GM19328 (cell line): ENCODE measurements at regions not wholly inside any gene's neighbourhood (a gene's known extent, or its start where the extent isn't known, plus 50 kb on each side); places are given as distances from the start of the nearest gene placed in this dataset.
"Not testable (repeated sequence)": the region's sequence is repeated elsewhere in the genome, so short reads cannot be mapped to it uniquely, and the experiment has no call there.

Experiments used
- ATAC-seq: cut with Tn5 transposase; IDR thresholded peaks from one replicate; pipeline ENCODE4 v1.9.1; 2021; ENCODE audit warnings: mild to moderate bottlenecking, moderate library complexity; ENCODE audit not compliant: unreplicated experiment

GRCh38 chr20:53678315-53678989 lies 84.8 kb upstream of the ZNF217 start:
- no peak for ATAC-seq

GRCh38 chr20:53677447-53678314 lies 84.0 kb upstream of the ZNF217 start:
- ATAC-seq: no peak

- ATAC-seq: no peak
Observed at GRCh38 chr20:53676987-53677386, 83.3 kb upstream of the ZNF217 start.

- no peak for ATAC-seq
Observed at GRCh38 chr20:53676519-53676822, 82.8 kb upstream of the ZNF217 start.

GRCh38 chr20:53672484-53673129 lies 79.0 kb upstream of the ZNF217 start:
- ATAC-seq: no peak

- no peak for ATAC-seq
Observed at GRCh38 chr20:53671370-53671769, 77.7 kb upstream of the ZNF217 start.

- not testable (repeated sequence) for ATAC-seq
Observed at GRCh38 chr20:53669517-53670313, 76.1 kb upstream of the ZNF217 start.

- no peak for ATAC-seq
Observed at GRCh38 chr20:53668992-53669391, 75.4 kb upstream of the ZNF217 start.

GRCh38 chr20:53666144-53666543 lies 72.5 kb upstream of the ZNF217 start:
- no peak for ATAC-seq

GRCh38 chr20:53664121-53664520 lies 70.5 kb upstream of the ZNF217 start:
- ATAC-seq: no peak

- not testable (repeated sequence) for ATAC-seq
Observed at GRCh38 chr20:53663521-53663920, 69.9 kb upstream of the ZNF217 start.

GRCh38 chr20:53662595-53662994 lies 69.0 kb upstream of the ZNF217 start:
- no peak for ATAC-seq

GRCh38 chr20:53660947-53661381 lies 67.3 kb upstream of the ZNF217 start:
- ATAC-seq: no peak

- ATAC-seq: no peak
Observed at GRCh38 chr20:53660078-53660909, 66.7 kb upstream of the ZNF217 start.

- ATAC-seq: no peak
Observed at GRCh38 chr20:53658973-53659372, 65.3 kb upstream of the ZNF217 start.

- ATAC-seq: no peak
Observed at GRCh38 chr20:53658322-53658721, 64.7 kb upstream of the ZNF217 start.

- ATAC-seq: no peak
Observed at GRCh38 chr20:53657732-53658131, 64.1 kb upstream of the ZNF217 start.

GRCh38 chr20:53657279-53657678 lies 63.6 kb upstream of the ZNF217 start:
- ATAC-seq: no peak

GRCh38 chr20:53656293-53657202 lies 62.9 kb upstream of the ZNF217 start:
- ATAC-seq: no peak
